ENCODE measurements at regions not wholly inside any gene's neighbourhood (a gene's known extent, or its start where the extent isn't known, plus 50 kb on each side); places are given as distances from the start of the nearest gene placed in this dataset.

DNA sequence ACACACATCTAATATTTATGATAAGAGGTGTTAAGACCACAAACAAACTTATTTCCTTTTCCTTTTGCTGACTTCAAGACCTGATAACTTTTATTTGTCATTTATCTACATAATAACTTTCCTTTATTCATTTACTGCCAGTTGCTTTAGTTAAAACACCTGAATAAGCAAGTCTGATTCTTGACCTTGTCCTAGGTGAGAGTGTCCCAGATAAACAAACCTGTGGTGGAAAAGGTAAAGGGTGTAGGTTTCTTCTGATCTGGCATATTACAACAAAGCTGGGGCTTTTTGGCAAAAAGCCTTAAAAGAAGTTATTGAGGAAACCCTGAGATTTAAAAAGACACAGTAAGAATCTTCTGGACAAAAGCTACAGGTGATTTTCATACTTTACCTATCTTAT, 191.5 kb downstream of the ZBBX start:
- Histone ChIP-seq H3K27me3 (no peaks in the 10 kb centered on the region), H3K36me3 (no peaks in the 10 kb centered on the region), H3K9me3 (no peaks in the 10 kb centered on the region), H3K4me1 (no peaks in the 10 kb centered on the region), H3K4me3 (no peak overlapping the region), H3K27ac (no peak overlapping the region)
- intact Hi-C loops (cut with DNase I): no loop called here
- TF ChIP-seq, protein P1, sequence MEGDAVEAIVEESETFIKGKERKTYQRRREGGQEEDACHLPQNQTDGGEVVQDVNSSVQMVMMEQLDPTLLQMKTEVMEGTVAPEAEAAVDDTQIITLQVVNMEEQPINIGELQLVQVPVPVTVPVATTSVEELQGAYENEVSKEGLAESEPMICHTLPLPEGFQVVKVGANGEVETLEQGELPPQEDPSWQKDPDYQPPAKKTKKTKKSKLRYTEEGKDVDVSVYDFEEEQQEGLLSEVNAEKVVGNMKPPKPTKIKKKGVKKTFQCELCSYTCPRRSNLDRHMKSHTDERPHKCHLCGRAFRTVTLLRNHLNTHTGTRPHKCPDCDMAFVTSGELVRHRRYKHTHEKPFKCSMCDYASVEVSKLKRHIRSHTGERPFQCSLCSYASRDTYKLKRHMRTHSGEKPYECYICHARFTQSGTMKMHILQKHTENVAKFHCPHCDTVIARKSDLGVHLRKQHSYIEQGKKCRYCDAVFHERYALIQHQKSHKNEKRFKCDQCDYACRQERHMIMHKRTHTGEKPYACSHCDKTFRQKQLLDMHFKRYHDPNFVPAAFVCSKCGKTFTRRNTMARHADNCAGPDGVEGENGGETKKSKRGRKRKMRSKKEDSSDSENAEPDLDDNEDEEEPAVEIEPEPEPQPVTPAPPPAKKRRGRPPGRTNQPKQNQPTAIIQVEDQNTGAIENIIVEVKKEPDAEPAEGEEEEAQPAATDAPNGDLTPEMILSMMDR (IDR thresholded peaks at IDR 0.05): no peak
- no peak for DNase-seq (ENCODE audit: low spot score in 2 of 2)

DNA sequence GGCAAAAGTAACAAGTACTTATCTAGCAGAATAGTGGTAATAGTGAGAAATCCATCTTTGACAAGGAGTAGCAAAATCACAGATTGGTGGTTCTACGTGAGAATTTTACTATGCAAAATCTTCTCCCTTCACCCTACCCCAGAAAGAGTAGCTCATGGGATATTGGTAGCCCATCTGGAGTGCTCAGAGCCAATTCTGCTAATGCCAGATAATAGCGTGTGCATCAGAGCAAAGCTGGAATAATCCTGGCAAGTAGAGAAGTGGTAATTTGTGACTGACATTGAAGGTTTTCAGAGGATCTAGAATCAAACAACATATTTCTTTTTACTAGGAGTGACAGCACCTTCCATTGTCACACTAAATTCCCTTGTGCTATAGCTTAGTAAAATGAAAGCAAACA, 192.9 kb downstream of the ZBBX start:
- intact Hi-C loops (cut with DNase I): no loop called here
- DNase-seq (ENCODE audit: low spot score in 2 of 2): no peak

DNA sequence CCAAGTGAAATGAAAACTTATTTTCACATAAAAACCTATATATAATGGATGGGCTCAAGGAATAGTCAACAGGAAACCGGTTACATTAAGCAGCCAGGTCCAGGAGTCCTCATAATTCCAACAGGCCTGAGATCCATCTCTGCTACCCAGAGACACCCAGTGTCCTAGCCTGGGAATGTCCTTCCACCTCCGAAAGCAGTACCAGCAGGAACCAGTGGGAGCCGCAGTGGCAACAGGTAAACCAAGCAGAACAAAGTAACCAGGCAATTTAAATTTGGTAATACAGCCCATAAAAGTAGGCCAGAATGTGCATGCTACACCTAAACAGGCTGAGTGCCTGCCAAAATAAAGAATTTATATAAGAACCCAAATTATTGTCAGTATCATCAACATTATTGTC, 195.6 kb downstream of the ZBBX start:
- Histone ChIP-seq H3K36me3 (no peaks in the 10 kb centered on the region), H3K4me3 (no peak overlapping the region), H3K9me3 (no peaks in the 10 kb centered on the region), H3K4me1 (no peaks in the 10 kb centered on the region), H3K27ac (no peak overlapping the region), H3K27me3 (no peaks in the 10 kb centered on the region)
- no peak for DNase-seq (ENCODE audit: low spot score in 2 of 2)
- intact Hi-C loops (cut with DNase I): no loop called here
- TF ChIP-seq, protein P1 (IDR thresholded peaks at IDR 0.05): no peak

More for the DNA sequence above, 192.9 kb downstream of the ZBBX start:
- H3K36me3 ChIP-seq: no peaks in the 10 kb centered on the region
- H3K27me3 ChIP-seq: no peaks in the 10 kb centered on the region
- TF ChIP-seq, protein P1 (IDR thresholded peaks at IDR 0.05): no peak
- H3K4me1 ChIP-seq: no peaks in the 10 kb centered on the region
- no peaks in the 10 kb centered on the region for H3K9me3 ChIP-seq
- H3K27ac ChIP-seq: no peak overlapping the region
- no peak overlapping the region for H3K4me3 ChIP-seq

DNA sequence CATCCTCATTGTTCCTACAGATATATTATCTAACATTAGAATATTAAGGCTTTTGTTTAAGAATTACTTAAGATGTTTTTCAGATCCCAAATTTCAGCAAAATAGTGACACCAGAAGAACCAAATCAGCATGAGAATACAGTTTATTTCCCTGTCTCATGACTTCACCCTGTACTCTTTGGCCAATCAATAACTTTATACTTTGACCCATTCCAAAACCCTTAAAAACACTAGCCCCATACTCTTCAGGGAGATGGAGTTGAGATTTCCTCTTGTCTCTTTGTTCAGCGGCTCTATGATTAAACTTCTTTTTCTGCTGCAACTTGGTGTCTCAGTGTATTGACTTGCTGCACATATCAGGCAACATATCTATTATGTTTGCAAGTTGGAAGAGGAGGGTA, 207.7 kb downstream of the ZBBX start:
- H3K27me3 ChIP-seq: no peaks in the 10 kb centered on the region

DNA sequence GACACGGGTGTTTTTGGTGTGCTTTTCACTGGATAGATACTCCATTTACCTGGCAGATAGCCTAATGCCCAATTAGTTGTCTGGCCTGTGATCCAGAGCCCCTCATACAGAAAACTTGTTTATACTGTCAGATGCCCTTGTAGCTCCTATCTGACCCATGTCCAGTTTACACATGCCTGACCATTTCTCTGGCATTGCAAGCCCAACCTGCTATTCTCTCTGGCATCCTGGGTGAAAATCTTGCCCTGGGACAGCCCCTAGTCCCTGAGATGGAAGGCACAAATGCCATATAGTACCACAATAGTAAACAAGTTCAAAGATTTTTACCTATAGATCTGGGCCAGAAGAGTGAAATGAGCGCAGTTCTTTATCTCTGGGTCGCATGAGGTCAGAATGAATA, 212.6 kb downstream of the ZBBX start:
- TF ChIP-seq, protein P1 (IDR thresholded peaks at IDR 0.05): no peak
- DNase-seq (ENCODE audit: low spot score in 2 of 2): no peak
- H3K36me3 ChIP-seq: no peaks in the 10 kb centered on the region
- H3K4me3 ChIP-seq: no peak overlapping the region
- no peaks in the 10 kb centered on the region for H3K4me1 ChIP-seq
- H3K9me3 ChIP-seq: no peaks in the 10 kb centered on the region
- intact Hi-C loops (cut with DNase I): no loop called here
- H3K27ac ChIP-seq: no peak overlapping the region
- H3K27me3 ChIP-seq: no peaks in the 10 kb centered on the region

More for the DNA sequence above, 207.7 kb downstream of the ZBBX start:
- DNase-seq (ENCODE audit: low spot score in 2 of 2): no peak
- TF ChIP-seq, protein P1 (IDR thresholded peaks at IDR 0.05): no peak
- Histone ChIP-seq H3K27ac (no peak overlapping the region), H3K4me1 (no peaks in the 10 kb centered on the region), H3K36me3 (no peaks in the 10 kb centered on the region), H3K9me3 (no peaks in the 10 kb centered on the region), H3K4me3 (no peak overlapping the region)
- intact Hi-C loops (cut with DNase I): no loop called here

DNA sequence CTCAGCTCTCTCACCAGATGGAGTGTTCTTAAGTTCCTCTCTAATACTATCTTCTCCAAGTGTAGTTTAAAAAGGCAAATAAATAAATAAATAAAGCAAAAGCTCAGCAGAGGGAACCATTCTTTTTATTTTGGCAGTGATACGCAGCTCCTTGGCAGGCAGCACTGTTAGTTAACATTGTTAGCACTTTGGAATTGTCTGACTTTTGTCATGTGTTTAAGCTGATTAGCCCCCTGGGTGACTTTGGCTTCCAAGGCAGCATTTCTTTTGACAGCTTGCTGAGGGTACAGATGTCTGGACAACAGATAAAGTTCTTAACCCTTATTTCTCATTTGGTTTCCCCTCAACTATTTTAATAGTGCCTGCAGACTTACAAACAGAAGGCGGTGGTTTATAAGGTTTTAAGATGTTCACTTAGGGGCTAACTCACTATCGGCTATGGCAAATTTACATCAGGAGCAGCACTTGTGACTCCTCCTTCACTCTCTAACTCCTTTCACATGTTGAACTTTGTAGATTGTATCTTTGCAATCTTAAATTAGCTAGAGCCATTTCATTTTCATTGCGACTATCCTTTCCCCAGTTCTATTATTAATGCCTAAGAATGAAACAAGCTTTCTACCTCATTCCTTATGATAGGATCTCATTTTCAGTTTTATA, 213.4 kb downstream of the ZBBX start:
- intact Hi-C loops (cut with DNase I): no loop called here
- H3K9me3 ChIP-seq: no peaks in the 10 kb centered on the region
- no peak overlapping the region for H3K4me3 ChIP-seq
- no peak for DNase-seq (ENCODE audit: low spot score in 2 of 2)
- H3K27ac ChIP-seq: no peak overlapping the region
- H3K4me1 ChIP-seq: no peaks in the 10 kb centered on the region
- H3K27me3 ChIP-seq: no peaks in the 10 kb centered on the region
- TF ChIP-seq, protein P1 (IDR thresholded peaks at IDR 0.05): no peak
- H3K36me3 ChIP-seq: no peaks in the 10 kb centered on the region

Measured in ascending aorta (tissue), 2 donors.